ENCODE measurements at regions not wholly inside any gene's neighbourhood (a gene's known extent, or its start where the extent isn't known, plus 50 kb on each side); places are given as distances from the start of the nearest gene placed in this dataset.
A peak's percentile ranks its signal among the peaks of the same experiment; 100 is the strongest.
"Not testable (repeated sequence)": the region's sequence is repeated elsewhere in the genome, so short reads cannot be mapped to it uniquely, and the experiment has no call there.

DNA sequence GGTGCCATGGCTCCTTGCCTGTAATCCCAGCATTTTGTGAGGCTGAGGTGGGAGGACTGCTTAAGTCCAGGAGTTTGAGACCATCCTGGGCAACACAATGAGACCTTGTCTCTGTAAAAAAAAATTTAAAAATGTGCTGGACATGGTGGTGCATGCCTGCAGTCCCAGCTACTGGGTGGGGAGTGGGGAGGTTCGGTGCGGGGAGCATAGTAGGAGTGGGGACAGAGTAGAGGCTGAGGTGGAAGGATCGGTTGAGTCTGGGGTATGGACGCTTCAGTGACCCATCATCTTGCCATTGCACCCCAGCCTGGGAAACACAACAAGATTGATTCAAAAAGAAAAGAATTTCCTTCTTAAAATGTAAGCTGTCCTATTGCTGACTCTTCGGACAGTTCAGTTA is 1490.0 kb upstream of the GBE1 start:
- no peak for DNase-seq

DNA sequence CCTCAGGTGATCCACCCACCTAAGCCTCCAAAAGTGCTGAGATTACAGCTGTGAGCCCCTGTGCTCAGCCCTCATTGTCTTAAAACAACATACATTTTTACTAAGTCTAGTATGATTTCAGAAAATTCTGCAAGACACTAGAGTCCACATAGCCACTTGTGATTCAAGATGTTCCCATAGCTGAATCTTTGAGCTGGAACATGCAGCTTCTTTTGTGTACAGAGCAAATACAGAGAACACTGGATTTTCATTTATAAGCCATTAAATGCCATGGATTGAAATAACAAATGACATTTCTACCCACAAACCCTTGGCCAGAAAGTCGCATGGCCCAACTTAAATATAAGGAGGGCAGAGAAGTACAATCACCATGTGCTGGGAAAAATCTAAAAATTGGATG is 1489.2 kb upstream of the GBE1 start:
- no peak for DNase-seq

DNA sequence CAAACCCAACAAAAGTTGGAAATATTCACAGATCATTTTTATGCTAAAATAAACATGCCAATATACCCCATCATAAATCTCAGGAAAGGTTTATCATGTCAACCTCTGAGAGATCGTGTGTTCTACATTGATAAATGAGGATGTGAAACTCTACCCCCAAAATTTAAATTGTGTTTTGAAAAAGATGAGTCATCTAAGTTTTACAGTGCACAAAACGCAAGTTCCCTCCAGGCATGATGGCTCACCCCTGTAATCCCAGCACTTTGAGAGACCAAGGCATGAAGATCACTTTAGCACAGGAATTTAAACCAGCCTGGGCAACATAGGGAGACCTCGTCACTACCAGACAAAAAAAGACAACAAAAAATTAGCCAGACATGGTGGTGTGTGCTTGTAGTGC is 1487.0 kb upstream of the GBE1 start:
- no peak for DNase-seq

DNA sequence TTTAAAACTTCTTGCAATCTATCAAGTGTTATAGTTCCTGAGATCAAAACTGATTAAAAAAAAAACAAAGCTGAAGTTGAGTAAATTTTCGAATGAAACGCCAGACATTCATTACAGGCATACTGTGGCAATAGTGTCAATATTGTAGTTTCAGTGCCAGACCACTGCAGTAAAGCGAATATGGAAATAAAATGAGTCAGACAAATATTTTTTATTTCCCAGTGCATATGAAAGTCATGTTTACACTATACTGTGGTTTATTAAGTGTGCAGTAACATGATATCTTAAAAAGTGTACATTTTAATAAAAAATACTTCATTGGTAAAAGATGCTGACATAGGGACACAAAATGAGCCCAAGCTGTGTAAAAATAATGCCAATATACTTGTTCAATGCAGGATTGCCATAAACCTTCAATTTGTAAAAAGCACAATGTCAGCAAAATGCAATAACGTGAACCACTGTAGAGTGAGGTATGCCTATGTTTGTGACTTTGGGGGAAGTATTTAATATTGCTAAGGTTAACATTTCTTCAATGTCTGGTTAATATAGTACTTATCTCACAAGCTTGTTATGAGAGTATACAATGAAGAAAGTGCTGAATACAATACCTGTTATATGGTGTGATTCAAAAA is 1473.9 kb upstream of the GBE1 start:
- no peak for DNase-seq

DNA sequence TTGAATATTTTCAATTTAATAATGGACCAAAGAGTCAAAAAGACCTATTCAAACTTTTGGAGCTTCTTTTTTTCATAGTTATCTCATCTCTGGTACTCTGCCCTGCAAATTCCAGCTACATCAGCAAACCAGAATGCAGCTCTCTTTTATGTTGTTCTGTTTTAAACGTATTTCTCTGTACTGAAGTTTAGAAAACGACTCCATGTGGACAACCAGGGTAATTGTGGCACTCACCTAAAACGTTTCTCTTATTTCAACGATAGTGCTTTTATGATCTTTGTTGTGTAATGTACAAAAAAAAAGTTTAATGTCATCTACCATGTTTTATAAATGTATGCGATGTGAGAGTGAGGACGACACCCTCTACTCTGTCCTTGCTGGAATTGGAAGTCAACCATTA is 1472.3 kb upstream of the GBE1 start:
- no peak for DNase-seq

DNA sequence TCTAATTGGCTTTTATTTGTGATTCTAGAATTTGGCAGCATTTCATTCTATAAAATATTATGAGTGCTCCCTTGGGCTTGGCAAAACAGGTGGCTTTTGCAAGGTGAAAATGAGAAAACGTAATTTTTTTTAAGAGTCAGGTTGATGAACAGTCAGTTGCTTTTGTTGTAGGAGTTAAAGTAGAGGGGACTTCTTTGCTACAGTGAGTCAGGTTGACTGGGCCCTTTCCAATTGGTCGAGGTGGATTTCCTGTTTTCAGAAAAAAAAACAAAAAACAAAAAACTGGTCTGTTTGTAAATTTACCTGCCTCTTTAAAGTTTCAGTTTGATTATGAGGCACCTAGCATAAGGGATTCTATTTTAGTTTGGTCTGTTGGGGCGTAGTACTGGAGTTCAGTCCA is 1469.4 kb upstream of the GBE1 start:
- no peak for DNase-seq

DNA sequence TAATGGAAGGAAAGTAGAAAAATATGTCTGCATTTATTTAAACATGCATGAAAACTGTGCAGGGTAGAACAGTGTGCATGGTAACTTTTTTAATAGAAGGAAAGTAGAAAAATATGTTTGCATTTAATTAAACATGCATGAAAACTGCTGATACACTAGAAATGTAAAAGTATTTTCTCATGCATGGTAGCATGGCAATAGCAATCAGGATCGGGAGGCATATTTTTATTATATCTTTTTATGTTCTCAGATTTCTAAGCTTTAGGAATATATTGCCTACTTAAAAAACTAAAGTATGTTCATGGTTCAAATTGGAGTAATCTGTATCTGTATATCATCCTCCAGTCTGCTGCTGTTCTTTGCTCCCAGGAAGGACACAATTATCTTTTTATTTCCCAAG is 1468.9 kb upstream of the GBE1 start:
- DNase-seq = no peak

DNA sequence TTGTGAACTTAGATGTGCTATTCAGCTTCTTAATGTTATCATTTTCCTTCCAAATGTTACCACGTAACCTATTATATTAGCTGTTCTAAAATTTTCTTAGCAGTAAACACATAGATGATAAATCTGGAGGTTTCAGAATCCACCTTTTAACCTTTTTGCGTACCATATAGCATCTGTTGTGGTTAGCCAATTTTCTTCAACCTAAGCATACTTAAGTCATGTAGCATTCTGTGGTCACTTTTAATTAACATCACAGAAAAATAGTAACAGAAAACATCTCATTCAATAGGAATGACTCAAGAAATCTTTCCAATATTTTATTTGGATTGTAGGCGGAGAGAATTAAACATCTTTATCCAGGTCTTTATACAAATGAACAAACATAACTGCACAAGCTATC is 1465.3 kb upstream of the GBE1 start:
- no peak for DNase-seq

DNA sequence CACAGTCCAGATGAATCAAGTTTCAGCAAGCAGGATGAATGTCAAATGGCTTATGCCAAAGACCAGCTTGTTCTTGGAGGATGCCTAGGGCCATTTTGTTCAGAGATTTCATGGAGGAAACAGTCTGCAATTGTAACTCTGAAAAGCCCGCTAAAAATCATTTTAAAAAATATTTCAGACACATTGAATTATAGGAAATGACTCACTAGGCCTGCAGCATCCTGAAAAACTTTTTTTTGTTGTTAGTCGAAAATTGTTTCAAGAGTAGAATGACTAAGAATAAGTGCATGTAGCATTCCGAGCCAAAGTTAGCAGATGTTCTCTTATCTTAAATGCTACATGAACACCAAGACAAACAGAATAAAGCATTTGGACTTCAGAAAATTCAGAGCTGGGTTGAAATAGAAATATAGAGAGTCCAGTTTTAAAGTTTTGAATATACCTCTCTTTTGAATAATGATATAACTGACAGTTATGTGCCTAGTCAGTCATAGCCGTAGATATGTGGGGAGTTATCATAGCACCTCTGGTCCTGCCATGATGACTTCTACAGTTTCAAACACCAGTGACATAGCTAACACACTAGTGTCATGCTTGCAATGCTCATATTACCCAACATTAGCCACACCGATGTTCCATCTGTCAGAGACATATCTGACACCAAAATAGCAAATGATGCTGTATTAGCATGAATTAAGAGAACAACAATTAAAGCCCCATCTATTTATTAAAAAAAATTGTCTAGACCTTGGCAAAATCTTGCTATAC is 1462.8 kb upstream of the GBE1 start:
- DNase-seq = peak; percentile 11

DNA sequence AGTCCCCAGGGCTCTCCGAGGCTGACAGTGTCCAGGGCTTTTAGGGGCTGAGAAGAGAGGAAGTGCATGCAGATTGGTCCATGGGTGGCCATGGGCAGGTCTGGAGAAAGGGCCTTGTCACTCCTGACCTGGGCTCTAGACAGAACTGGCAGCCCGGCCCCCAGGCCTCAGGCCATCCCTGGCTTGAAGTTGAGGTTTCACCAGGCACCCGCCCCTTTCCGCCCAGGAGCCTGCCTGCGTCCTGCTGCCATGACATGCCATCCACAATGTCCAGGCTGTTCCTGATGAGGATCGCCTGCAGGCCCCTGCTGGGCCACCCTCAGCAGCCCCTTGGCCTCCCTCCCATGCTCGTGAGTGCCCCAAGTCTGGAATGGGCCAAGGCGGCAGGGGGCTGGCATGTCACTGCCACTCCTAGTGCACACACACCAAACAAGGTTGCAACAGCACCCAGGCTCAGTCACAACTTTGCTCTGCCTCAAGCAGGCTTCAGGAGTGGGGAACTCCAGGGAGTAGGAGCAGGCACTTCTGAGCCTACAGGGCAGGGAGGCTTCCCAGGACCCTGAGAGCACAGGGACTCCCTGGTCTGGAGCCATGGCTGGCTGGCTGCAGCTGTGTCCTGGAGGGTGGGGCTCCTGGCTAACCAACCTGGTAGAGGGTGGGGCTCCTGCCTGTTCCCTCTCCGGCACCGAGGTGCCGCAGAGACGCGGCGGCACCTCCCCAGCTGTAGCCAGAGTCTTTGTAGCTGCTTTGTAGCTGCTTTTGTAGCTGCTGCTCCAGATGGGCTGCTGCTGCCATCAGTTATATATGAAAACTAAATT is 1457.1 kb upstream of the GBE1 start:
- no peak for DNase-seq

DNA sequence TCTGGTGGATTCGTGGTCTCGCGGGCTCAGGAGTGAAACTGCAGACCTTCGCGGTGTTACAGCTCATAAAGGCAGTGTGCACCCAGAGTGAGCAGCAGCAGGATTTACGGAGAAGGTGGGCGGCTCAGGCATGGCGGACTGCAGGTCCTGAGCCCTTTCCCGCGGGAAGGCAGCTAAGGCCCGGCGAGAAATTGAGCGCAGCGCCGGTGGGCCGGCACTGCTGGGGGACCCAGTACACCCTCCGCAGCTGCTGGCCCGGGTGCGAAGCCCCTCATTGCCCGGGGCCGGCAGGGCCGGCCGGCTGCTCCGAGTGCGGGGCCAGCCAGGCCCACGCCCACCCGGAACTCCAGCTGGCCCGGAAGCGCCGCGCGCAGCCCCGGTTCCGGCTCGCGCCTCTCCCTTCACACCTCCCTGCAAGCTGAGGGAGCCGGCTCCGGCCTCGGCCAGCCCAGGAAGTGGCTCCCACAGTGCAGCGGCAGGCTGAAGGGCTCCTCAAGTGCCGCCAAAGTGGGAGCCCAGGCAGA is 1456.2 kb upstream of the GBE1 start:
- not testable (repeated sequence) for DNase-seq

DNA sequence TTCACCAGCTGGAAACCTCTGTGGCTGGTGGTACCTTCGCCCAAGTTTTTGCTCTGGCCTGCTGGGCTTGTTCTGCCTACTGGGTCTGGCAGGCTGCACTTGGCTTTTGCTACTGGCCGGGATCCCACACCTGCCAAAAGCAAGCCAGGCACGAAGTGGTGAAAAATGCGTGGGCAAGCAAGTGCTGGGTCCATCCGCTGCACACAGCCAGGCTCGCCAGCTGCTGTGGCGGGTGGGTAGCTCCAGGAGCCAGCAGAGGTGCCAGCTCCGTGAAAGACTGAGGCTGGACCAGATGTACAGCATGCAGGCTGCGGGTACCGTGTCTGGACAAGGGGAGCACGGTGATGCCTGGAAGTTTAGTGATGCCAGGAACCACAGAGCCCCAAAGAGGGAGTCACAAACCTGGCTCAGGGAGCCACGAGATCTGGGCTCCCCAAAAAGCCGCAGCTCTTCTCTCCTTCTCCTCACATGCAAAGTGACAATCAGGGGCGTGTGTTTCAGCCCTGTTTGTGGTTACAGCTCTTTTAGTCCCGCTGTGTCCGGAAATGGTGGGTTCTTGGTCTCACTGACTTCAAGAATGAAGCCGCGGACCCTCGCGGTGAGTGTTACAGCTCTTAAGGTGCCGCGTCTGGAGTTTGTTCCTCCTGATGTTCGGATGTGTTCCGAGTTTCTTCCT is 1455.6 kb upstream of the GBE1 start:
- no peak for DNase-seq

DNA sequence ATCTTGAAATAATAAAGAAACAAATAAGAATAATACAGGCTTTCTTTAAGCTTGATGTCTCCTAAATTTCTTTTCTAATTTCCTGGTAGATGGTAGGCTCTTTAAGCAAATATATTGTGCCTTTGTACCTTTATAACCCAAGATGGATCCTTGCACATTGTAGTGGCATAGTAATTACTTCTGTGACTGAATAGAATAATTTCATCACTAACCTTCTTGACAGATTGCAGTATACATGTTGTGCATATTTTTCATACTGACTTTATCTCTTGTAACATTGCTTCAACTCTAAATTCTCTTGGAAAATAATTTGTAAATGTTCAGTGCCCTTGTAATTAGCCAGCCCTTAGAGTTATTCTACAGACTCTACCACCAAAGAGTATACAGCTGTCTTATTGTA is 1433.8 kb upstream of the GBE1 start:
- no peak for DNase-seq

DNA sequence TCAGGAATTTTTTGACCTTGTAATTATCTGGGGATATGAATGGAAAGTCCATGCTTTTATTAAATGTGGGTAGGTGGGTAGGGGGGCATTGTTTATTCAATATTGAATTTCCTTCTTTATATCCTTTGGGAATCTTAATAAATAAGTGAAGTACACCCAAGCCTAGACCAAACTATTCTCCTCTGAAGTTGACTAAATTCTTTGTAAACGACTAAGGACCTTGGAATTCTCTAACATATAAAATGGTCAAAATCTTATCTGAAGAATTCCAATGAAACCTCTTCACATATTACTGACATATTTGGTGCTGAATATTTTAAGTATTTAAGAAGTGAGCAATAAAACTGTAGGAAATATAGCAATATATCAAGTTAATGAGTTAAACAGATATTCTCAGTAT is 1432.1 kb upstream of the GBE1 start:
- peak; percentile 68 for DNase-seq

DNA sequence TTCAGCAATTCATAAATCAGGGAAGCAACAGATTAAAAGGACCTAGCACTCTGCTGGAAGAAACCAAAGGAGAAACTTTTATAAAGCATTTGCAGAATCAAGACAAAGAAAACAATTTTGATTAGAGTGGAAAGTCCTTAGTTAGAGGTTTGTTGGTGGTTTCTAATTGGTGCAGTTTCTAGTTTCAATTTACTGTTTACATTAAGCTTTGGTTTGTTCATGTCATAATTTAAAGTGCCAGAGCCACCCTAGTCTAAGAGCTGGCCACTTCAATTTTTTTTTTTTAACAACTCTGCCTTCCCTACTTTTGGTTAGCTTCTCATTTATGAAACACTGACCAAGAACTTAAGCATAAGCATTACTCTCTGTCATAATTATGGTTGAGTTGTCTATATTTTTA is 1428.2 kb upstream of the GBE1 start:
- no peak for DNase-seq

DNA sequence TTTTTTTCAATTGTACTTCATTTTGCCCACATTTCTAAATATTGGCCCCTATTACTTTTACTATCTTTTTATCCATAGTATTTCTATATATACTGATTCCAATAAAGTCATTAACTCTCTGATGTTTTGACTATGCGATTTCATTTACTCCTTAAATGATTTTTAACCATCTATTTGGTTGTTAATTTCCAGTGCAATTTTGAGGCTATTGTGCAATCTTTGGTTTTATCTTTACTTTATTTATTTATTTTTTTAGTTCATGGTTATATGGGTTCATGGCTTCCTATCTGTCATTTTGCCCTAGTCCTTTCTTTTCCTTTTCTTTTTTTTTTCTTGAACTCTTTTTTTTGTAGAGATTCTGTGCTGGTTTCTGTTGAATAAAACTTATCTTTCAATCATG is 1408.0 kb upstream of the GBE1 start:
- no peak for DNase-seq

DNA sequence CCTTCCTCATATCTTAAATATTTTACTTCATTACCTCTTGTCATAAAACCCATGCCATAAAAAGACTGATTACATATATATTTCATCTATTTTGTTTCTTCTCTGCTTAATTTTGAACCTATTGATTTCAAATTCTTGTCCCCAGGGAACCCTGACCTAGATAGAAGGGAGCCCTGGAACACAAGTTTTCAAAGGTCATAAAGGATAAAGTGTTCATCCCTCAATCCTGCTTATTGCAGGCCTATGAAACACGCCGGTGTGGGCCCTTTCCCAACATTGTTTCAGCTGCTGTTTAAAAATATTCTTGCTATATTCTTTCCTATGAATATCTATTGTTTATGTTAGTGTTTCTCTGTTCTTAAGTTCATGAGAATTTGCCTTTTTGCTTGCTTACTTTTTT is 1389.5 kb upstream of the GBE1 start:
- no peak for DNase-seq

DNA sequence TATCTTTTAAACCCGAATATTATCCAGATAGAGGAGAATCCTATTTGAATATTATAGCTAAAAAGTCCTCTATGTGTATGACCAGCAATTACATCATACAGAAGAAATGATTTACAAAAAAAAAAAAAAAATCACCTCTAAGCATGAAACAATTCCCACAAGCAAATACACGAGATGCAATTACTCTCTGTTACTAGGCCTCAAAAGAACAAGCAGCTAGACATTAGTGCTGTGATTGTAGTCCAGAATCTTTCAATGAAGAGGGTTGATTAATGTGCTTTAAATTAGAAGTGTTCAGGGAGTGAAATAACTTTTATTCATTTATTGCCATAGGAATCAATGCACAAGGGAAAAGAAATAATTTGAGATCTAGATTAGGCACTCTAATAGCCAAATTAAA is 1379.5 kb upstream of the GBE1 start:
- no peak for DNase-seq

DNA sequence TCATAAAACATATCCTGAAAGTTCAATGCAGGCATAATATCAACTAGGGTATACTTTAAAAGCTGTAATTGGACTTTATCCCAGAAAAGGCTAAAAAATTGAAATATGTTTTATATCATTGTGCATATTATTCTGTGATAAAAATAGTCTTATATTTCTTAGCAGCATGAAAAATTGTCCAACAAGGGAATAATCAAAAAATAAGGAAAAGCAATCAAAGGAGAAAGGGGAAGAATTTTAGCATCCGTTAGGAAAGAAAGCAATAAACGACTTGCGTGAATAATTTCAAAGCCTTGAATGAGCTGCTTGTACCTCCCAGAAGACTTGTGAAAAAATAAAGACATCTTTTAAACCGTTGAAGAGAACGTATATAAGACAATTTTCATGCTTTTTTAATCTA is 1369.8 kb upstream of the GBE1 start:
- no peak for DNase-seq

DNA sequence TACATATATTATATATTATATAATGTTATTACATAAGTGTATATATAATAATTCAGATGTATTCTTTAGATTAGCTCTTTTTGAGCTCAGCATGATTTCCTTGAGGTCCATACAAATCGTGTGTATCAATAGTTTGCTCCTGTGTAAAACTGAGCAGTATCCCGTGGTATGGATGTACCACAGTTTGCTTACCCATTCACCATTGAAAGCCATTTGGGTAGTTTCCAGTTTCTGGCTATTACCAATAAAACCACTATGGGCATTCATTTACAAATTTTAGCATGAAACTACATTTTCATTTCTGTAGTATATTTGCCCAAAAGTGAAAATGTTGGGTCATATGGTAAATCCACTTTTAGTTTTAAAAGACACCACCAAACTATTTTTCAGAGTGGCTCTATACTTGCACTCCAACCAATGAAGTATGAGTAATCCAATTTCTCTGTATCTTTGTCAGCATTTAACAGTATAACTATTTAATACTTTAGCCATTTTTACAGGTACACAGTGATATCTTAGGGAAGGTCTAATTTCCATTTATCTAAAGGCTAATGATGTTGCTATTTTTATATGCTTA is 1361.4 kb upstream of the GBE1 start:
- DNase-seq = no peak

DNA sequence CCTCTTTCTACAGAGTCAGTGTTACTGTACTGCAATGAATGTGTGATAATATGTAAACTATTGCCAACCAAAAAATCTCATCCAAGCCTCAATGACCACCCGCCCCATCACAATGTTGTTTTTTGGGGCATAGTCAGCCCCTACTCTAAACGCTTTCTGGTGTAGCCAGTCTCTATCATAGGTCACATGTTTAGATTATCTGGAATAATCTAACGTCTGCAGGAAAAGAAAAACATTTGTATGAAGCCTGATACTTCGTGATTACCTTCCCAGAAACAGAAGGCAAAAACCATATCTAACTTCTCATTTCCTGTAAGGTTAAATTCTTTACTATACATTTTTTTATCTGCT is 1331.8 kb upstream of the GBE1 start:
- no peak for DNase-seq

DNA sequence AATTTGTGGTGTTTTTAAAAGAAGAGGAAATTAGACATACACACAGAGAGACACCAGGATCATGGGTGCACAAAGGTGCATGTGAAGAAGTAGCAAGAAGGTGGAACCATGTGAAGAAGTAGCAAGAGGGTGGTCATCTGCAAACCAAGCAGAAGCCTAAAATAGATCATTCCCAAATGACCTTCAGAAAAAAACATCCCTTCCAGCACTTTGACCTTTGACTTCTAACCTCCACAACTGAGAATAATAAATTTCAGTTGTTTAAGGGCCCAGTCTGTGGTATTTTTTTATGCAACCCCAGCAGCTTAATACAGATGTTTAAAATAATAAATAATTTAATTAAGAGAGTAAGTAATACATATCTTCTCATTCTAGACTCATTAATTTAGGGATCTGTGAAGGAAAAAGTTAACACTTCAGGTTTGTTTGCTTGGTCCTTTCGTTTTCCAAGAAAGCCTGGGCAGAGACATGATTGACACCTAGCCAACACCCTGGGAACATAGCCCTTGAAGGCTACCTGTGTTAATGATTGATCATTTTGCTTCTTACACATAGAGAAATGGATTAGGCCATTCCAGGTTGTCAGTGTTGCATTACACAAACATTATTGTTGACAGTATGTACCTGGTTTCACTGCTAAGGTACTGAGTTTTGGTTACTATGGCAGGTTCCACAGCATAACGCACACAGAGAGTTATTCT is 1331.2 kb upstream of the GBE1 start:
- DNase-seq = no peak
